Spleen (tissue), 7 donors: ENCODE measurements at regions not wholly inside any gene's neighbourhood (a gene's known extent, or its start where the extent isn't known, plus 50 kb on each side); places are given as distances from the start of the nearest gene placed in this dataset.

Experiments used
- POLR2A ChIP-seq, 3 donors: fragments of 450-650 bp; IDR thresholded peaks; one replicate each; pipeline ENCODE4 v1.5.1; 2017; ENCODE audit warnings: antibody characterized with exemption in 3 of 3, mild to moderate bottlenecking in 1 of 3
- POLR2AphosphoS5 ChIP-seq, 3 donors: sonication (generic); formaldehyde crosslinking; IDR thresholded peaks; one replicate each; pipeline ENCODE4 v1.5.1; 2017; ENCODE audit warnings: antibody characterized with exemption in 3 of 3
- TF ChIP-seq, protein P1 (sequence below), 11 experiments: fragments of 200-600 bp in 7 of 11; fragments of 450-650 bp in 4 of 11; sonication (generic) in 4 of 11; IDR thresholded peaks in 8 of 11; conservative IDR thresholded peaks in 3 of 11; 1 replicate in 7 of 11; 2 replicates in 4 of 11; pipeline versions ENCODE4 v1.4.0 to v1.8.0; 2016 to 2021; ENCODE audit warnings: antibody characterized with exemption in 11 of 11, inconsistent platforms in 4 of 11, mild to moderate bottlenecking in 1 of 11
- donor health status: DM: no; HTN: no; CAD: no; lungs with moderate emphysema.
- donor health status: DM: no; HTN: no; CAD: no.
- donor health status: DM: no; HTN: no; CAD: no.

DNA sequence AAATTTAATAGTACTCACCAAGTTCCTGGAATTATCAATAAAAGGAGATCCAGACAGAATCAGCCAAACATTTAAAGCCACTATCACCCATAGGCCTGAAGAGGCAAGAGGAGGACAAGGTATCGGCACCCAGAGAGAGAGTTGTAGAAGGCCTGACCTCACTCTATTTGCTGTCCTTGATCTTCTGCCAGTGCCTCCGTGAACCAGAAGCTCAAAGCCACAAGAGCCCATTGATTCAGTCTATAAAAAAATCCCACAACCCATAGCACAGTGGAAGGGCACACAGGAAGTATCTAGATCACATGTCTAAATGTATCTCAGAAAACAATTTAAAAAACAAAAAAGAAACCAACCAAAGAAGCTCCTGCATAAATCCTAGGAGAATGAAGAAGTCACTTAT lies 68.6 kb upstream of the FAM174B start:
- TF ChIP-seq POLR2A (IDR thresholded peaks at IDR 0.05) (no peak), POLR2AphosphoS5 (IDR thresholded peaks at IDR 0.05) (no peak)
- TF ChIP-seq, protein P1, sequence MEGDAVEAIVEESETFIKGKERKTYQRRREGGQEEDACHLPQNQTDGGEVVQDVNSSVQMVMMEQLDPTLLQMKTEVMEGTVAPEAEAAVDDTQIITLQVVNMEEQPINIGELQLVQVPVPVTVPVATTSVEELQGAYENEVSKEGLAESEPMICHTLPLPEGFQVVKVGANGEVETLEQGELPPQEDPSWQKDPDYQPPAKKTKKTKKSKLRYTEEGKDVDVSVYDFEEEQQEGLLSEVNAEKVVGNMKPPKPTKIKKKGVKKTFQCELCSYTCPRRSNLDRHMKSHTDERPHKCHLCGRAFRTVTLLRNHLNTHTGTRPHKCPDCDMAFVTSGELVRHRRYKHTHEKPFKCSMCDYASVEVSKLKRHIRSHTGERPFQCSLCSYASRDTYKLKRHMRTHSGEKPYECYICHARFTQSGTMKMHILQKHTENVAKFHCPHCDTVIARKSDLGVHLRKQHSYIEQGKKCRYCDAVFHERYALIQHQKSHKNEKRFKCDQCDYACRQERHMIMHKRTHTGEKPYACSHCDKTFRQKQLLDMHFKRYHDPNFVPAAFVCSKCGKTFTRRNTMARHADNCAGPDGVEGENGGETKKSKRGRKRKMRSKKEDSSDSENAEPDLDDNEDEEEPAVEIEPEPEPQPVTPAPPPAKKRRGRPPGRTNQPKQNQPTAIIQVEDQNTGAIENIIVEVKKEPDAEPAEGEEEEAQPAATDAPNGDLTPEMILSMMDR (IDR thresholded peaks at IDR 0.05 in 8 of 11, conservative IDR thresholded peaks at IDR 0.05 in 3 of 11), result no peak
